Progenitor cell of endocrine pancreas (in vitro differentiated cells): ENCODE measurements at regions not wholly inside any gene's neighbourhood (a gene's known extent, or its start where the extent isn't known, plus 50 kb on each side); places are given as distances from the start of the nearest gene placed in this dataset.
"Not testable (repeated sequence)": the region's sequence is repeated elsewhere in the genome, so short reads cannot be mapped to it uniquely, and the experiment has no call there.

Experiments
- DNase-seq: peaks from one replicate; pipeline ENCODE4 v3.0.0; 2021; ENCODE audit warnings: low spot score; ENCODE audit not compliant: unreplicated experiment
- H3K27ac Mint-ChIP-seq: 2 replicates; pipeline ENCODE4 v1.8.0; 2021; ENCODE audit warnings: mild to moderate bottlenecking, moderate library complexity, mixed read lengths
- H3K27me3 Mint-ChIP-seq: 2 replicates; pipeline ENCODE4 v1.8.0; 2021; ENCODE audit warnings: mixed read lengths
- H3K36me3 Mint-ChIP-seq: 2 replicates; pipeline ENCODE4 v1.8.0; 2022; ENCODE audit warnings: mixed read lengths; ENCODE audit not compliant: insufficient read depth
- H3K4me1 Mint-ChIP-seq: 2 replicates; pipeline ENCODE4 v1.8.0; 2021; ENCODE audit warnings: low read depth, mixed read lengths
- H3K4me3 Mint-ChIP-seq: 2 replicates; pipeline ENCODE4 v1.8.0; 2021; ENCODE audit warnings: low read depth, mild to moderate bottlenecking, moderate library complexity, mixed read lengths
- H3K9me3 Mint-ChIP-seq: 2 replicates; pipeline ENCODE4 v1.8.0; 2021; ENCODE audit warnings: low read depth, mixed read lengths
- TF ChIP-seq, protein P1 (sequence below): fragments of 200-600 bp; sonication (generic); IDR thresholded peaks from one replicate; pipeline ENCODE4 v1.5.0; 2021; ENCODE audit warnings: antibody characterized with exemption, mild to moderate bottlenecking; ENCODE audit not compliant: unreplicated experiment

DNA sequence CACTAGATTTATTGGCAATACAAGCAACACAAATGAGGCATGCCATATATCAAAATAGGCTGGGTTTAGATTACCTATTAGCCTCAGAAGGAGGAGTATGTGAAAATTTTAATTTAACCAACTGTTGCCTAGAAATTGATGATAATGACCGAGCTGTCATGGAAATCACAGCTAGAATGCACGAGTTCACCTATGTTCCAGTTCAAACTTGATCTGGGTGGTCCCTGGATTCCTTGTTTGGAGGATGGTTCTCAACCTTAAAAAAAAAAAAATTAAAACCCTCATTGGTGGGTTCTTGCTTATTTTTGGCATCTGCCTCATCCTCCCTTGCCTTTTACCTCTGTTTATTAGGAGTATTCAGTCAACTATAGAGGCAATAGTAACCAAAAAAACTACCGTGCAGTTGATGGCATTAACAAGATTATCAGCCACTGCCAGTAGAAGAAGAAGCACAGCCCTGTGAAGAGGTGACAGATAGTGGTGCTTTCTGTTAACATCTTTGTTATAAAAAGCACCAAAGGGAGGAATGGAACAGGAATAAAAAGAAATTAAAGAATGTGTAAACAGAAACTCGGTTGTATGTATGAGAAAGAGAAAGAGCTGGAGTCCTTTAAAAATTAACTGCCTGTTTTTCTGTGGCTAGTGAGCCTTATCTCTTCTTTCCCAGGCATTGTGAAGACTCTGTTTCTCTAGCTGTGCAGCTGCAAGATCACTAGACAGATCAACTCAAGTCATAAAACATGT is 106.4 kb downstream of the ZNF429 start:
- H3K4me1 Mint-ChIP-seq: peaks cover 27% of the 10 kb centered on the region
- no peak overlapping the region for H3K4me3 Mint-ChIP-seq
- H3K27ac Mint-ChIP-seq: peak overlapping the region; percentile 89
- no peaks in the 10 kb centered on the region for H3K27me3 Mint-ChIP-seq
- no peak for DNase-seq
- peaks cover 2% of the 10 kb centered on the region for H3K36me3 Mint-ChIP-seq
- TF ChIP-seq, protein P1, sequence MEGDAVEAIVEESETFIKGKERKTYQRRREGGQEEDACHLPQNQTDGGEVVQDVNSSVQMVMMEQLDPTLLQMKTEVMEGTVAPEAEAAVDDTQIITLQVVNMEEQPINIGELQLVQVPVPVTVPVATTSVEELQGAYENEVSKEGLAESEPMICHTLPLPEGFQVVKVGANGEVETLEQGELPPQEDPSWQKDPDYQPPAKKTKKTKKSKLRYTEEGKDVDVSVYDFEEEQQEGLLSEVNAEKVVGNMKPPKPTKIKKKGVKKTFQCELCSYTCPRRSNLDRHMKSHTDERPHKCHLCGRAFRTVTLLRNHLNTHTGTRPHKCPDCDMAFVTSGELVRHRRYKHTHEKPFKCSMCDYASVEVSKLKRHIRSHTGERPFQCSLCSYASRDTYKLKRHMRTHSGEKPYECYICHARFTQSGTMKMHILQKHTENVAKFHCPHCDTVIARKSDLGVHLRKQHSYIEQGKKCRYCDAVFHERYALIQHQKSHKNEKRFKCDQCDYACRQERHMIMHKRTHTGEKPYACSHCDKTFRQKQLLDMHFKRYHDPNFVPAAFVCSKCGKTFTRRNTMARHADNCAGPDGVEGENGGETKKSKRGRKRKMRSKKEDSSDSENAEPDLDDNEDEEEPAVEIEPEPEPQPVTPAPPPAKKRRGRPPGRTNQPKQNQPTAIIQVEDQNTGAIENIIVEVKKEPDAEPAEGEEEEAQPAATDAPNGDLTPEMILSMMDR: no peak
- peaks cover 13% of the 10 kb centered on the region for H3K9me3 Mint-ChIP-seq

GRCh38 chr19:21610787-21611186 is 105.4 kb downstream of the ZNF429 start:
- Mint-ChIP-seq H3K36me3 (peaks cover 2% of the 10 kb centered on the region), H3K4me1 (peaks cover 27% of the 10 kb centered on the region), H3K27me3 (no peaks in the 10 kb centered on the region), H3K27ac (peak overlapping the region; percentile 62), H3K9me3 (peaks cover 13% of the 10 kb centered on the region), H3K4me3 (no peak overlapping the region)
- TF ChIP-seq, protein P1: no peak
- DNase-seq: no peak

DNA sequence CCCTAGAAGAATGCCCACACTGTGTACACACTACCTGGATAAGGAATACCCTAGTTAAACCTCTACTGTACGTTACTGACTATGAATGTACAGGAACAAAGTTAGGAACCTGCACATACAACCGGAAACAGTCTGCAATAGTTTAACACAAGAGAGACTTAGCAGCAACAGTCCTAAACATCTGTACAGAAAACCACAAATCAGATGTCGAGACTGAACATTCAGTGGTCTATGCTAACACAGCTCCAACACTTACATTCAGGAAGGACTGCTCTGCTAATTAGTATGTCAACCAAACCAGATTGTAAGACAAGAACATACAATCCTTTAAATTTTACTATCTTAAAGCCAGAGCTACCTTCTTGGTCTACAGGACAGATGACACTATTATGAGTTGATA is 104.9 kb downstream of the ZNF429 start:
- TF ChIP-seq, protein P1: no peak
- DNase-seq: no peak
- Mint-ChIP-seq H3K4me1 (peaks cover 27% of the 10 kb centered on the region), H3K27ac (peak overlapping the region; percentile 62), H3K27me3 (no peaks in the 10 kb centered on the region), H3K9me3 (peaks cover 13% of the 10 kb centered on the region), H3K4me3 (no peak overlapping the region), H3K36me3 (peaks cover 2% of the 10 kb centered on the region)

DNA sequence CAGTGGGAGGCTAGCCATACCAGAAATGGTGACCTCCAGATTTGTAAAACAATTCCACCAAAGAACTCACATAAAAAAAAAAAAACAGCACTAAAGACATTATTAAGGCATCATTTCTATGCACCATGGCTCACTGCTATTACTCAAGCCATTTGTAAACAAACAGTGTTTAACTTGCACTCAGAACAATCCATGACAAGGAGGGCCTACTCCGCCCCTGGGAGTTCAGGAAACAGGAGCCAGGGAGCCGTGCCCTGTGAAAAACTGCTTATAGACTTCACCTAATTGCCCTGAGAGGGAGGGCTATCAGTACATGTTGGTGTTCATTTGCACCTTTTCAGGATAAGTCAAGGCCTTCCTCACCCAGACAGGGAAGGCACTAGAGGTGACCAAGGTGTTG is 103.2 kb downstream of the ZNF429 start:
- Mint-ChIP-seq H3K4me1 (peaks cover 45% of the 10 kb centered on the region), H3K27ac (peak overlapping the region; percentile 37), H3K27me3 (no peaks in the 10 kb centered on the region), H3K9me3 (peaks cover 19% of the 10 kb centered on the region), H3K36me3 (no peaks in the 10 kb centered on the region), H3K4me3 (no peak overlapping the region)
- no peak for DNase-seq
- TF ChIP-seq, protein P1: no peak

- H3K27ac Mint-ChIP-seq: no peak overlapping the region
- TF ChIP-seq, protein P1: no peak
- H3K27me3 Mint-ChIP-seq: no peaks in the 10 kb centered on the region
- no peaks in the 10 kb centered on the region for H3K36me3 Mint-ChIP-seq
- H3K4me1 Mint-ChIP-seq: peaks cover 49% of the 10 kb centered on the region
- DNase-seq: no peak
- peaks cover 11% of the 10 kb centered on the region for H3K9me3 Mint-ChIP-seq
- H3K4me3 Mint-ChIP-seq: no peak overlapping the region
Observed at GRCh38 chr19:21607449-21607848, 102.0 kb downstream of the ZNF429 start.

DNA sequence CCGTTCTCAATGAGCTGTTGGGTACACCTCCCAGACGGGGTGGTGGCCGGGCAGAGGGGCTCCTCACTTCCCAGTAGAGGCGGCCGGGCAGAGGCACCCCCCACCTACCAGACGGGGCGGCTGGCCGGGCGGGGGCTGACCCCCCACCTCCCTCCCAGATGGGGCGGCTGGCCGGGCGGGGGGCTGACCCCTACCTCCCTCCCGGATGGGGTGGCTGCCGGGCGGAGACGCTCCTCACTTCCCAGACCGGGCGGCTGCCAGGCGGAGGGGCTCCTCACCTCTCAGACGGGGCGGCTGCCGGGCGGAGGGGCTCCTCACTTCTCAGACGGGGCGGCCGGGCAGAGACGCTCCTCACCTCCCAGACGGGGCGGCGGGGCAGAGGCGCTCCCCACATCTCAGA is 101.6 kb downstream of the ZNF429 start:
- H3K27me3 Mint-ChIP-seq, H3K36me3 Mint-ChIP-seq, DNase-seq, H3K27ac Mint-ChIP-seq, H3K4me3 Mint-ChIP-seq: not testable (repeated sequence)
- Mint-ChIP-seq H3K4me1 (peaks cover 48% of the 10 kb centered on the region), H3K9me3 (peaks cover 11% of the 10 kb centered on the region)

DNA sequence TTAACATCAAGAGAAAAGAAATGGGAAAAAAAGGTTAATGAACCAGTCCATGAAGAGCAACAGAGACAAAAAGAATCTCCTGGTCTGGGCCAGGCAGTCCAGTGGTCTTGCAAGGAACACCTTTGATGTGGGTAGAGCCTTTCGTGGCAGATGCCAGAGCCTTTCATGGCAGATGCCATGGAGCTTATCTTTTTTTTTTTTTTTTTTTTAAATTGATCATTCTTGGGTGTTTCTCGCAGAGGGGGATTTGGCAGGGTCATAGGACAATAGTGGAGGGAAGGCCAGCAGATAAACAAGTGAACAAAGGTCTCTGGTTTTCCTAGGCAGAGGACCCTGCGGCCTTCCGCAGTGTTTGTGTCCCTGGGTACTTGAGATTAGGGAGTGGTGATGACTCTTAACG is 100.9 kb downstream of the ZNF429 start:
- H3K36me3 Mint-ChIP-seq, DNase-seq, H3K27me3 Mint-ChIP-seq, H3K4me3 Mint-ChIP-seq: not testable (repeated sequence)
- Mint-ChIP-seq H3K9me3 (peaks cover 11% of the 10 kb centered on the region), H3K4me1 (peaks cover 47% of the 10 kb centered on the region), H3K27ac (peak overlapping the region; percentile 24)
